GM10266 (cell line): ENCODE measurements at regions not wholly inside any gene's neighbourhood (a gene's known extent, or its start where the extent isn't known, plus 50 kb on each side); places are given as distances from the start of the nearest gene placed in this dataset.

Experiments
- DNase-seq: peaks from one replicate; pipeline ENCODE4 v3.0.0; 2012; ENCODE audit errors: extremely low spot score
- CTCF ChIP-seq: IDR thresholded peaks from 2 replicates; pipeline ENCODE4 v1.5.1; 2012; ENCODE audit warnings: mild to moderate bottlenecking, low read depth; ENCODE audit not compliant: control insufficient read depth, insufficient read depth; ENCODE audit errors: missing control alignments

- DNase-seq: no peak
- TF ChIP-seq CTCF: no peak
Measured at GRCh38 chr5:67831048-67831447, 384.5 kb upstream of the PIK3R1 start.

GRCh38 chr5:67827541-67827940 lies 388.0 kb upstream of the PIK3R1 start:
- no peak for DNase-seq
- no peak for TF ChIP-seq CTCF

- DNase-seq: no peak
- TF ChIP-seq CTCF: no peak
Measured at GRCh38 chr5:67824852-67825251, 390.7 kb upstream of the PIK3R1 start.

GRCh38 chr5:67817652-67818051 lies 397.9 kb upstream of the PIK3R1 start:
- no peak for DNase-seq
- no peak for TF ChIP-seq CTCF

DNA sequence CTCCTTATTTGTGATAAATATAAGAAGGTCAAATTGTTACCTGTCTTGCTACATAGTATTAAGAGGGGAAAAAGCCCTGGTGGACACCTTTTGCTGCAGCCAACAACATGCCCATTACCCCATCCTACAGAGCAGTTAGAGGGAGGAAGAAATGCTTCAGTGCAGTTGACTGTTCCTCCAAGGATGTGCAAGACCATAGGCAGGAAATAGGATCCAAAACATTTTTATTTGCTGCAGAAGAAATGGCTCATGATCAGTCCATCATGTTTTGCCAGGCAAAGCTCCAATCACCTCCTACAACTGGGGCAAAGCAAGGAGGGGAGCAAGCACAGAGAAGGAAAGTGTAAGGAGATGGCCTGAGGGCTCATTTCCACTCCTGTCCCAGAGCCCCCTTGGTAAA lies 399.1 kb upstream of the PIK3R1 start:
- DNase-seq: no peak
- TF ChIP-seq CTCF: no peak

- DNase-seq: no peak
- no peak for TF ChIP-seq CTCF
Measured at GRCh38 chr5:67815455-67816391, 399.8 kb upstream of the PIK3R1 start.

GRCh38 chr5:67814569-67815311 lies 400.8 kb upstream of the PIK3R1 start:
- no peak for TF ChIP-seq CTCF

More at GRCh38 chr5:67814569-67815311, 400.8 kb upstream of the PIK3R1 start:
- DNase-seq: no peak
